H54 (cell line): ENCODE measurements at regions not wholly inside any gene's neighbourhood (a gene's known extent, or its start where the extent isn't known, plus 50 kb on each side); places are given as distances from the start of the nearest gene placed in this dataset.
"Not testable (repeated sequence)": the region's sequence is repeated elsewhere in the genome, so short reads cannot be mapped to it uniquely, and the experiment has no call there.

Source experiments
- DNase-seq: peaks from one replicate; pipeline ENCODE4 v3.0.0; 2011; ENCODE audit warnings: low spot score, mixed read lengths; ENCODE audit not compliant: insufficient read length
- FAIRE-seq: peaks from 3 replicates; lab custom pipeline; 2011; peaks lifted over from hg19 to GRCh38; lab: Jason Lieb, UNC
- POLR2A ChIP-seq: IDR thresholded peaks from 2 replicates; pipeline ENCODE4 v1.6.1; 2011; ENCODE audit warnings: low read depth, mild to moderate bottlenecking, low read length

DNA sequence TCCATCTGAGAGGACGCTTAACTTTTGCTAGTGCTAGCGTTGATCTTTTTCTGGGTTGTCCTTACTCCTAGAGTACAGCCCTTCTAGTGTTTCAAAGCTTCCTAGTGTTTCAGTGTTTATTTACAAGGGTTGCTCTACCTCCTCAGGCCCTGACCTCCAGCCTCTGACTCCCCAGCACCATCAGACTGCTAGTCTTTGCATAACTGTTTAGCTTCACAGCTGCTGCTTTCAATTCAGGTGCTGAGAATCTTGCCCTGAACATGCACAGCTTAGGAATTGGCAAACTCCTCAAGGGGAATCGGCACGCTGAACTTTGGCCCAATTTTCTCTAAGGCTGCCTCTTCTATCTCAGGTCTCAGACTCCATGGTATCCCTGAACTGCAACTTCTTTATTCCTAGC, 52.9 kb downstream of the OR52B4 start:
- peak; percentile 23 for FAIRE-seq

DNA sequence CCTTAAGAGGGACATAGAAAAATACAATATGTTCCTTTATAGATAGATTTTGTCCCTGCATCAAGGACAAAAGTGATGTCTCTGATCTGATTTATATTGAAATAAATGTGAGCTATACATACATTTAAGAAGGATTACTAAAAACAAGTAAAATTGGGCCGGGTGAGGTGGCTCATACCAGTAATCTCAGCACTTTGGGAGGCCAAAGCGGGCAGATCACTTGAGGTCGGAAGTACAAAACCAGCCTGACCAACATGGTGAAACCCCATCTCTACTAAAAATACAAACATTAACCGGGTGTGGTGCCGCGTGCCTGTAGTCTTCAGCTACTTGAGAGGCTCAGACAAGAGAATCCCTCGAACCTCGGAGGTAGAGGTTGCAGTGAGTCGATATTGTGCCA, 91.0 kb downstream of the OR52B4 start:
- DNase-seq = not testable (repeated sequence)
- peak; percentile 65 for FAIRE-seq

More for the DNA sequence above, 52.9 kb downstream of the OR52B4 start:
- not testable (repeated sequence) for DNase-seq

DNA sequence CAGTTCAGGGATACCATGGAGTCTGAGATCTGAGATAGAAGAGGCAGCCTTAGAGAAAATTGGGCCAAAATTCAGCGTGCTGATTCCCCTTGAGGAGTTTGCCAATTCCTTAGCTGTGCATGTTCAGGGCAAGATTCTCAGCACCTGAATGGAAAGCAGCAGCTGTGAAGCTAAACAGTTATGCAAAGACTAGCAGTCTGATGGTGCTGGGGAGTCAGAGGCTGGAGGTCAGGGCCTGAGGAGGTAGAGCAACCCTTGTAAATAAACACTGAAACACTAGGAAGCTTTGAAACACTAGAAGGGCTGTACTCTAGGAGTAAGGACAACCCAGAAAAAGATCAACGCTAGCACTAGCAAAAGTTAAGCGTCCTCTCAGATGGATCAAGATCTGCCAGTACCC, 117.1 kb downstream of the OR52B4 start:
- not testable (repeated sequence) for DNase-seq, FAIRE-seq

DNA sequence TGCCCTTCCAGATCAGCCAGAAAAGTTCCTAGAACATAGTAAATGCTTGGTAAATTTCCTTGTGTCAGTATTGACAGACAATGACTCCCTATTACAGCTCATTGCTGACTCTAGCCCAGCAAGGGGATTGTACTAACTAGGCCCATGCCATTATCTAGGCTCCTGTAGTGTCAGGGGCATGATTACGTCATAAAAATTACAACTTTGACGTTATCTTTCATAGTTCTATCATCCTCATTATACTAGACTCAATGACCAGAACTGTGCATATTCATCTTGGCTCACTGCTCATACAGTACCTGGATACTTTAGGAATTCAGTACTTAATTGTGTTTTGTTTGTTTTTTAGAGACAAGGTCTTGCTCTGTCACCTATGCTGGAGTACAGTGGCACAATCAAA, 118.7 kb downstream of the OR52B4 start:
- DNase-seq, FAIRE-seq: not testable (repeated sequence)

DNA sequence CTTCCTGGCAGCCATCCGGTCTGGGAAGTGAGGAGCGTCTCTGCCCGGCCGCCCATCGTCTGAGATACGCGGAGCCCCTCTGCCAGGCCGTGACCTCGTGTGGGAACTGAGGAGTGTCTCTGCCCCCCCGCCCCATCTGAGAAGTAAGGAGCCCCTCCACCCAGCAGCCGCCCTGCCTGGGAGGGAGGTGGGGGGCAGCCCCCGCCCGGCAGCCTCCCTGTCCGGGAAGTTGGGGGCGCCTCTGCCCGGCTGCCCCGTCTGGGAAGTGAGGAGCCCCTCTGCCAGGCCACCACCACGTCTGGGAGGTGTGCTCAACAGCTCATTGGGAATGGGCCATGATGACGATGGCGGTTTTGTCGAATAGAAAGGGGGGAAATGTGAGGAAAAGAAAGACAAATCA, 130.4 kb downstream of the OR52B4 start:
- not testable (repeated sequence) for FAIRE-seq, DNase-seq

DNA sequence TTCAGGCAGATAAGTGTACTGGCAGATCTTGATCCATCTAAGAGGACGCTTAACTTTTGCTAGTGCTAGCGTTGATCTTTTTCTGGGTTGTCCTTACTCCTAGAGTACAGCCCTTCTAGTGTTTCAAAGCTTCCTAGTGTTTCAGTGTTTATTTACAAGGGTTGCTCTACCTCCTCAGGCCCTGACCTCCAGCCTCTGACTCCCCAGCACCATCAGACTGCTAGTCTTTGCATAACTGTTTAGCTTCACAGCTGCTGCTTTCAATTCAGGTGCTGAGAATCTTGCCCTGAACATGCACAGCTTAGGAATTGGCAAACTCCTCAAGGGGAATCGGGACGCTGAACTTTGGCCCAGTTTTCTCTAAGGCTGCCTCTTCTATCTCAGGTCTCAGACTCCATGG, 124.3 kb downstream of the RRM1 start:
- FAIRE-seq = not testable (repeated sequence)

DNA sequence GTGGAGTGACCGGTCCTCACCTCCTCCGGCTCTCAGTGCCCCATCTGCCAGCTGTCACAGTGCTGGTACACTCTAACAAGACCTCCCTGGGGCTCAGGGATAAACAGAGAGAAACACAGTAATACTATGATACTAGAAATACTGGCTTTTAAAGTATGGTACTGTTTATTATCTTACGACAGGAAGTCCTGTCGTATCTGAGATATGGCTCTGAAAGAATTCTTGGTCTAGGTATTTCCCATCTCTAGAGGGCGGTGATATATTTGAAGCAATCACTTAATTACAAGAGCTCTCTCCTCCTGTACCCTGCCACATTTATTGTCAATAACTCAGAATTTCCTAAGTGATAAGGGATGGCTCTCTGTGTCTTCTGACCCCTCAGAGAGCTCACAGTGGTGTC, 119.1 kb downstream of the RRM1 start:
- no peak for TF ChIP-seq POLR2A
- FAIRE-seq = no peak
- no peak for DNase-seq

More for the DNA sequence above, 124.3 kb downstream of the RRM1 start:
- DNase-seq = not testable (repeated sequence)

DNA sequence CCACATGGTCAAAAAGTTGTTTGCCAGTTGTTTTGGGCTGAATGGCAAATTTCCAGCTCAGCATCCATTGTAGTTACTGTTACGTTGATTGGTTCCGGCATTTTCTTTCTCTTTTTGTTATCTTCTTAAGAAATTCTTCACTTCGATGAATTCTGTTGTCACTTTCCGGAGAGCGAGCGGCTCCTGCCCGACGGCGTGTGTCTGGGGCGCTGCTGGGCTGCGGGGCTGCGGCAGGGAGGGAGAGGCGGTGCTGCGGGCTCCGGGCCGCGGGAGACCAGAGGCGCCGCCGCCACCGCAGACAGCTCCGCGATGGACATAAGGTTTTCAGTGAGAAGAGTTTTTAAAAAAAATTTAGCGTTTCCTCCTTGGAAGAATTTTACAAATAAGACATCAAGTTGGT, 117.4 kb downstream of the RRM1 start:
- FAIRE-seq (no peak), DNase-seq (no peak)
- no peak for TF ChIP-seq POLR2A

DNA sequence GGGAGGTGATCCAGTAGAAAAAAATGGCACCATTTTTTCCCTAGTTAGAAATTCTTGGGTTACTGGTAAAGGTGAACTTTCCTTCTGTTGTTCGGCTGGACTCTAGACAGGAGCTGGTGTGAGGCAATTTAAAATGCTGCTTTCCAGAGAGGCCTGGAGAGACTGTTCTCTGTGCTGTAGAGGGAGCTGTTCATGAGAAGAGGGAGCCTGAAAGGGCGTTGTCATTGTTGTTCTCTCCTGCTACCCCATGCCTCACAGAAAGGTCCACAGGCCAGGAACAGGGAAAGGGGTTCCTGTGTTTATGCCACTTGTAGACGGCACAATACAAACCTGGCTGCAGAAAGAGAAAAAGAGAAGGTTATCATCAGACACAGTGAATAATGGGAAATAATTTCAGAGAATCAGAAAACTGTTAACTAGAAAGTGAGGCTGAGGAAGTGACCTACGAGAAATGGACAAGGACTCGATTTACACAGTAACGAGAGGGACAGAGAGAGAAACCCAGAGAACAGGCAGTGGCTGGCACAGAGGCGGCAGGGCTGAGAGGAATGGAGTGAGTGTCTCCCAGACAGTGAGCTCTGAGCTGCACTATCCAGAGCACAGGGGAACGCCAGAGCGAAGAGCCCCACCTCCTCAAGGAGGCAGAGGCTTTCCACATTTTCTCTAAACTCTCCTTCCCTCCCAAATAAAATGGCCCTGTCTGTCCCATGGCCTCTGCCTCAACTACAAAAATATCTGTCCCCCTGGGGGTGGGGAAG, 109.2 kb downstream of the RRM1 start:
- DNase-seq (no peak), FAIRE-seq (no peak)
- TF ChIP-seq POLR2A = no peak

DNA sequence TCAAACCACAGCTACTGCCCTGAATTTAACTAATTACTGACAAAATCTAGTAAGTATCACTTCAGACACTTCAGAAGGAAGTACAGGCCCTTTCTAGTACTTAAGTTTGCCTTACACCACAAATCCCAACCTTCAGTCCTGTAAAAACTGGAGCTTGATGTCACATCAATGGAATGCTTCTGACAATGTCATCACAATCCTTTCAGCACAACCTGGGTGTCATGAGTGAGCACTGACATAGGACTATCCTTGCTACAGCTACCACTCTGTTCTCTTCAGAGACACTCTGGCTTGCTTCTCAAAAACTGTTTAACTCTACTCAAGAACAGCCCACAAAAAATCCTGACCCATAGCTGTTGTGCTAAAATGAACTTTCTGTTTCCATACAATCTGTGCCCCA, 108.2 kb downstream of the RRM1 start:
- no peak for DNase-seq
- TF ChIP-seq POLR2A = no peak
- FAIRE-seq = no peak

DNA sequence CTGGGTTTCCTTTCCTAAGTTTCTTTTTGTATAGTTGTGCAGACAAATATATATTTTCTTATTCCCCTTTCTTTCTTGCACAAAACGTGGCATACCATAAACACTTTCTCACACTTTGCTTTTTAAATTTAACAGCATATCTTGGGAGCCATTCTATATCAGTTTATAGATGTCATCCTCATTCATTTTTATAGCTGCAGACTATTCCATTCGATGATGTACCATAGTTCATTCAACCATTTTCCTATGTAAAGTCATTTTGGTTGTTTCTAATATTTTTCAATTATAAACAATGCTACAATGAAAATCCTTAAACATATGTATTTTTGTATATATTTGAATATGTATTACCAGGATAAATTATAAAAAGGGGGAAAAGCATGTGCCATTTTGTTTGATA, 102.5 kb downstream of the RRM1 start:
- no peak for FAIRE-seq
- no peak for TF ChIP-seq POLR2A
- no peak for DNase-seq

DNA sequence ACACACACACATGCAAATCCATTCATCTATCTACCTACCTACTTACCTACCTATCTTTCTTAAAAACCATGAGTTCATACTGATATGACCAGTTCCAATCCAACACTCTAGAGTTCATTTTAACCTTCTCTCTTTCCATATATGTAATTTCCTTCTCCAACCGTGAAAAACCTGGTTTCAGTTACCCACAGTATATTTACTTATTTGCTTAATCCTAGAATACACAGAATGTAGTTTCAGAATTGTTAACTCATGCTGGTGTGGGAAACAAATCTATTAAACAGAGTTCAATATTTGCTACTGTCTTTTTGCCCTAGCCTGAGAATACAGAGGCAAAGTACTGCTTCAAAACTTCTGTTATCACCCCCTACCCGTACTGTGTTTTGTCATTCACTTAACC, 101.3 kb downstream of the RRM1 start:
- DNase-seq (no peak), FAIRE-seq (no peak)
- no peak for TF ChIP-seq POLR2A

DNA sequence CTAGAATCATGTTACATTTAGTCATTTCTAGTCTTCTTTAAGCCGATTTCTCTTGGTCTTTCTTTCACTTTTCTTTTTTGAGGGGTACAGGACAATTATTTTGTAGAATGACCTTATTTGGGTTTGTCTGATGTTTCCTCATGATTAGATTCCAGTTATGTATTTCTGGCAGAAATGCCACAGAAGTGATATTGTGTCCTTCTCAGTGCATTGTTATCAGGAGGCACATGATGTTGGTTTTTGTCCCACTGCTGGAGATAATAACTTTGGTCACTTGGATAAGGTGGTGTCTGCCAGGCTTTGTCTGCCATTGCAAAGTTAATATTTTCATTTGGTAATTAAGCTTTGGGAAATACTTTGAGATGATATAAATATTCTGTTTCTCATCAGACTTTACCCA, 100.3 kb downstream of the RRM1 start:
- DNase-seq (no peak), FAIRE-seq (no peak)
- no peak for TF ChIP-seq POLR2A

DNA sequence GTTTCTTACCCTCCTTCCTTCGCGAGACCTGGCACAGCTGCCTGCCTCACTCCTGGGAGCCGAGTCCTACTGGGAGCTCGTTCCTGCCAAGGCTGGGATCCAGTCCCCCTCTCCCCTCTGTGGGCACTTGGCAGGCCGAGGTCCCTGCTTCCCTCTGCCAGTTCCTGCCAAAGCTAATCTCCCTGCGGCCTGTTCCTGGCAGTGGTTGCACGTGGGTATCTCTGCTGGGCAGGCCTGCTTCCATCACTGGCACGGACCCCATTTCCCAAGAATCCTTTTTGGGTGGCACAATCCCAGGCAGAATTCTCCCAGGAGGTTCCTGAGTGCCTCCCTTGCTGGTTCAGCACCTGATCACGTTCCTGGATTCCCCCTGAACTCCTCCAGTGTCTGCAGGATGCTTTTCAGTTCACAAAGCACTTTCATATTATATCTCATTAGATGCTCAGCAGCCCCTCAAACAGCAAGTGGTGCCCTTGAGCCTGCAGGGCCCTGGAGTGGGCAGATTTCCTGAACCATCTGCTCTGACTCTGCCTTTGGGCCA, 96.5 kb downstream of the RRM1 start:
- FAIRE-seq (no peak), DNase-seq (no peak)
- no peak for TF ChIP-seq POLR2A

DNA sequence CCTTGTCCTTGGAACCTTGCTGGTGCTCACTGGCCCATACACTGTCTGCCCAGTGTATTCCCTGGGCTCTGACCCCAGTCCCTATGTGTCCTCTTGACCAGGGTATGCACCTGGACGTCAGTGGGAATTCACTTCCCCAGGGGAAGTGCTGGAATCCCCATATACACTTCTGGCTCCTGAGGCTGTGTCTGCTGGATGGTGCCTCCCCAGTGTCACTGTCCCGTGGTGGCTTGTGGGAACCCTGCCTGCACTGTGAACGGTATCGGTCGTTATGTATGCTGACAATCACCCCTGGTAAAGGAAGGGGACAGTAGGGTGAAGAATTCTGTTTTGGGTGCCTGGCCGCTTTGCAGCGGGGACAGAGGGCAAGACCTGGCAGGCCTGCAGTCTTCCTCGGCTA, 95.9 kb downstream of the RRM1 start:
- no peak for FAIRE-seq
- no peak for DNase-seq
- TF ChIP-seq POLR2A = no peak
